ENCODE measurements at regions not wholly inside any gene's neighbourhood (a gene's known extent, or its start where the extent isn't known, plus 50 kb on each side); places are given as distances from the start of the nearest gene placed in this dataset.

GRCh38 chr2:239807568-239807967, 217.6 kb downstream of the NDUFA10 start:
- Histone ChIP-seq H3K4me1 (ENCODE audit: insufficient read depth, low read length) (no peaks in the 10 kb centered on the region; the same call in 1 of the 2 replicates), H3K36me3 (ENCODE audit: insufficient read depth, low read length) (no peaks in the 10 kb centered on the region), H3K9me3 (ENCODE audit: insufficient read depth, low read depth, low read length) (no peaks in the 10 kb centered on the region), H3K4me3 (ENCODE audit: low read length) (no peak overlapping the region), H3K27ac (ENCODE audit: low read depth, low read length) (no peak overlapping the region), H3K9ac (ENCODE audit: low read depth, low read length) (no peak overlapping the region), H3K27me3 (ENCODE audit: insufficient read depth, low read length) (no peaks in the 10 kb centered on the region)
- 99% methylated on average over 10 of the region's 10 CpGs for WGBS

- Histone ChIP-seq H3K27me3 (ENCODE audit: insufficient read depth, low read length) (no peaks in the 10 kb centered on the region), H3K36me3 (ENCODE audit: insufficient read depth, low read length) (no peaks in the 10 kb centered on the region), H3K4me1 (ENCODE audit: insufficient read depth, low read length) (no peaks in the 10 kb centered on the region; the same call in 1 of the 2 replicates), H3K27ac (ENCODE audit: low read depth, low read length) (no peak overlapping the region), H3K9ac (ENCODE audit: low read depth, low read length) (no peak overlapping the region), H3K9me3 (ENCODE audit: insufficient read depth, low read depth, low read length) (no peaks in the 10 kb centered on the region), H3K4me3 (ENCODE audit: low read length) (no peak overlapping the region)
- WGBS, result 95% methylated on average over 19 of the region's 19 CpGs
Observed at GRCh38 chr2:239806758-239807434, 218.2 kb downstream of the NDUFA10 start.

- Histone ChIP-seq H3K27me3 (ENCODE audit: insufficient read depth, low read length) (no peaks in the 10 kb centered on the region), H3K27ac (ENCODE audit: low read depth, low read length) (no peak overlapping the region), H3K4me1 (ENCODE audit: insufficient read depth, low read length) (no peaks in the 10 kb centered on the region; the same call in 1 of the 2 replicates), H3K4me3 (ENCODE audit: low read length) (no peak overlapping the region), H3K9me3 (ENCODE audit: insufficient read depth, low read depth, low read length) (no peaks in the 10 kb centered on the region), H3K9ac (ENCODE audit: low read depth, low read length) (no peak overlapping the region), H3K36me3 (ENCODE audit: insufficient read depth, low read length) (no peaks in the 10 kb centered on the region)
- WGBS, result 93% methylated on average over 7 of the region's 7 CpGs
Observed at GRCh38 chr2:239806276-239806675, 218.9 kb downstream of the NDUFA10 start.

- no peaks in the 10 kb centered on the region; the same call in 1 of the 2 replicates for H3K4me1 ChIP-seq (ENCODE audit: insufficient read depth, low read length)
- no peak overlapping the region for H3K27ac ChIP-seq (ENCODE audit: low read depth, low read length)
- WGBS, result 93% methylated on average over 14 of the region's 14 CpGs
- no peaks in the 10 kb centered on the region for H3K27me3 ChIP-seq (ENCODE audit: insufficient read depth, low read length)
- H3K36me3 ChIP-seq (ENCODE audit: insufficient read depth, low read length), result no peaks in the 10 kb centered on the region
- H3K9me3 ChIP-seq (ENCODE audit: insufficient read depth, low read depth, low read length), result no peaks in the 10 kb centered on the region
- H3K4me3 ChIP-seq (ENCODE audit: low read length), result no peak overlapping the region
- H3K9ac ChIP-seq (ENCODE audit: low read depth, low read length), result no peak overlapping the region
Observed at GRCh38 chr2:239805414-239805813, 219.7 kb downstream of the NDUFA10 start.

- 95% methylated on average over 12 of the region's 12 CpGs for WGBS
- H3K9ac ChIP-seq (ENCODE audit: low read depth, low read length), result no peak overlapping the region
- no peaks in the 10 kb centered on the region for H3K9me3 ChIP-seq (ENCODE audit: insufficient read depth, low read depth, low read length)
- no peaks in the 10 kb centered on the region for H3K36me3 ChIP-seq (ENCODE audit: insufficient read depth, low read length)
- no peak overlapping the region for H3K27ac ChIP-seq (ENCODE audit: low read depth, low read length)
- no peak overlapping the region for H3K4me3 ChIP-seq (ENCODE audit: low read length)
- no peaks in the 10 kb centered on the region; the same call in 1 of the 2 replicates for H3K4me1 ChIP-seq (ENCODE audit: insufficient read depth, low read length)
- no peaks in the 10 kb centered on the region for H3K27me3 ChIP-seq (ENCODE audit: insufficient read depth, low read length)
Observed at GRCh38 chr2:239805043-239805329, 220.2 kb downstream of the NDUFA10 start.

- Histone ChIP-seq H3K27me3 (ENCODE audit: insufficient read depth, low read length) (no peaks in the 10 kb centered on the region), H3K9me3 (ENCODE audit: insufficient read depth, low read depth, low read length) (no peaks in the 10 kb centered on the region)
- 87% methylated on average over 18 of the region's 18 CpGs for WGBS
Observed at GRCh38 chr2:239804161-239805042, 220.7 kb downstream of the NDUFA10 start.

GRCh38 chr2:239803766-239804115, 221.4 kb downstream of the NDUFA10 start:
- H3K4me3 ChIP-seq (ENCODE audit: low read length), result no peak overlapping the region
- H3K4me1 ChIP-seq (ENCODE audit: insufficient read depth, low read length), result no peaks in the 10 kb centered on the region; the same call in 1 of the 2 replicates
- H3K36me3 ChIP-seq (ENCODE audit: insufficient read depth, low read length), result no peaks in the 10 kb centered on the region
- H3K9ac ChIP-seq (ENCODE audit: low read depth, low read length), result no peak overlapping the region
- WGBS, result 66% methylated on average over 13 of the region's 13 CpGs
- no peaks in the 10 kb centered on the region for H3K27me3 ChIP-seq (ENCODE audit: insufficient read depth, low read length)
- no peaks in the 10 kb centered on the region for H3K9me3 ChIP-seq (ENCODE audit: insufficient read depth, low read depth, low read length)
- H3K27ac ChIP-seq (ENCODE audit: low read depth, low read length), result no peak overlapping the region

More at GRCh38 chr2:239804161-239805042, 220.7 kb downstream of the NDUFA10 start:
- Histone ChIP-seq H3K4me1 (ENCODE audit: insufficient read depth, low read length) (no peaks in the 10 kb centered on the region; the same call in 1 of the 2 replicates), H3K27ac (ENCODE audit: low read depth, low read length) (no peak overlapping the region), H3K36me3 (ENCODE audit: insufficient read depth, low read length) (no peaks in the 10 kb centered on the region), H3K9ac (ENCODE audit: low read depth, low read length) (no peak overlapping the region), H3K4me3 (ENCODE audit: low read length) (no peak overlapping the region)

- 97% methylated on average over 21 of the region's 21 CpGs for WGBS
- no peaks in the 10 kb centered on the region for H3K27me3 ChIP-seq (ENCODE audit: insufficient read depth, low read length)
Observed at GRCh38 chr2:239803102-239803765, 221.9 kb downstream of the NDUFA10 start.

GRCh38 chr2:239802185-239802649, 222.9 kb downstream of the NDUFA10 start:
- 89% methylated on average over 21 of the region's 21 CpGs for WGBS
- Histone ChIP-seq H3K27ac (ENCODE audit: low read depth, low read length) (no peak overlapping the region), H3K4me3 (ENCODE audit: low read length) (no peak overlapping the region), H3K27me3 (ENCODE audit: insufficient read depth, low read length) (no peaks in the 10 kb centered on the region), H3K9me3 (ENCODE audit: insufficient read depth, low read depth, low read length) (no peaks in the 10 kb centered on the region), H3K36me3 (ENCODE audit: insufficient read depth, low read length) (no peaks in the 10 kb centered on the region), H3K4me1 (ENCODE audit: insufficient read depth, low read length) (no peaks in the 10 kb centered on the region; the same call in 1 of the 2 replicates), H3K9ac (ENCODE audit: low read depth, low read length) (no peak overlapping the region)

More at GRCh38 chr2:239803102-239803765, 221.9 kb downstream of the NDUFA10 start:
- Histone ChIP-seq H3K27ac (ENCODE audit: low read depth, low read length) (no peak overlapping the region), H3K36me3 (ENCODE audit: insufficient read depth, low read length) (no peaks in the 10 kb centered on the region), H3K9ac (ENCODE audit: low read depth, low read length) (no peak overlapping the region), H3K4me3 (ENCODE audit: low read length) (no peak overlapping the region), H3K9me3 (ENCODE audit: insufficient read depth, low read depth, low read length) (no peaks in the 10 kb centered on the region), H3K4me1 (ENCODE audit: insufficient read depth, low read length) (no peaks in the 10 kb centered on the region; the same call in 1 of the 2 replicates)

GRCh38 chr2:239801404-239802184, 223.5 kb downstream of the NDUFA10 start:
- Histone ChIP-seq H3K36me3 (ENCODE audit: insufficient read depth, low read length) (no peaks in the 10 kb centered on the region), H3K9ac (ENCODE audit: low read depth, low read length) (no peak overlapping the region), H3K27ac (ENCODE audit: low read depth, low read length) (no peak overlapping the region), H3K4me3 (ENCODE audit: low read length) (no peak overlapping the region), H3K27me3 (ENCODE audit: insufficient read depth, low read length) (no peaks in the 10 kb centered on the region), H3K9me3 (ENCODE audit: insufficient read depth, low read depth, low read length) (no peaks in the 10 kb centered on the region), H3K4me1 (ENCODE audit: insufficient read depth, low read length) (no peaks in the 10 kb centered on the region; the same call in 1 of the 2 replicates)
- WGBS, result 90% methylated on average over 22 of the region's 22 CpGs

Measured in HUES64 (cell line).